DND-41 (cell line): ENCODE measurements at regions not wholly inside any gene's neighbourhood (a gene's known extent, or its start where the extent isn't known, plus 50 kb on each side); places are given as distances from the start of the nearest gene placed in this dataset.

Source experiments
- ATAC-seq: fragments of 200-7000 bp; cut with Tn5 transposase; 3 replicates; pipeline ENCODE4 v1.9.1; 2021; ENCODE audit warnings: low read depth; ENCODE audit not compliant: insufficient read depth
- DNase-seq: peaks from one replicate; pipeline ENCODE4 v3.0.0-alpha.2; 2020
- H2AFZ ChIP-seq: 2 replicates; pipeline ENCODE4 v1.6.0; 2012; ENCODE audit warnings: low read depth, low read length
- H3K27ac ChIP-seq: 2 replicates; pipeline ENCODE4 v1.5.1; 2012; ENCODE audit warnings: low read length, inconsistent platforms
- H3K27me3 ChIP-seq: fragments of 200-600 bp; sonication (generic); 2 replicates; pipeline ENCODE4 v1.6.0; 2012; ENCODE audit warnings: low read length, mild to moderate bottlenecking, inconsistent platforms; ENCODE audit not compliant: insufficient read depth, poor library complexity
- H3K36me3 ChIP-seq: 2 replicates; pipeline ENCODE4 v1.5.1; 2012; ENCODE audit warnings: low read length, inconsistent platforms; ENCODE audit not compliant: insufficient read depth
- H3K4me1 ChIP-seq: 2 replicates; pipeline ENCODE4 v1.5.1; 2012; ENCODE audit warnings: mild to moderate bottlenecking, low read length; ENCODE audit not compliant: insufficient read depth
- H3K4me2 ChIP-seq: 2 replicates; pipeline ENCODE4 v1.6.0; 2012; ENCODE audit warnings: mild to moderate bottlenecking, moderate library complexity, low read length, inconsistent platforms; ENCODE audit not compliant: insufficient read depth
- H3K4me3 ChIP-seq, 2 experiments: fragments of 200-600 bp in 1 of 2; shearing (Covaris generic) in 1 of 2; 2 replicates each; pipeline ENCODE4 v1.5.1; 2012 to 2016; ENCODE audit warnings: inconsistent platforms in 2 of 2, low read length in 2 of 2, mild to moderate bottlenecking in 2 of 2, low read depth in 1 of 2, moderate library complexity in 1 of 2
- H3K79me2 ChIP-seq: 2 replicates; pipeline ENCODE4 v1.6.0; 2012; ENCODE audit warnings: low read length, inconsistent platforms; ENCODE audit not compliant: insufficient read depth
- H3K9ac ChIP-seq: 2 replicates; pipeline ENCODE4 v1.6.0; 2012; ENCODE audit warnings: low read depth, mild to moderate bottlenecking, inconsistent platforms, low read length, moderate library complexity
- H3K9me3 ChIP-seq: 2 replicates; pipeline ENCODE4 v1.5.1; 2012; ENCODE audit warnings: low read length, moderate library complexity, mild to moderate bottlenecking, inconsistent platforms; ENCODE audit not compliant: insufficient read depth, severe bottlenecking
- H4K20me1 ChIP-seq: 2 replicates; pipeline ENCODE4 v1.6.0; 2012; ENCODE audit warnings: low read length; ENCODE audit not compliant: insufficient read depth
- CTCF ChIP-seq: IDR thresholded peaks from 2 replicates; pipeline ENCODE4 v1.5.1; 2012; ENCODE audit warnings: borderline replicate concordance, low read length, moderate library complexity, mild to moderate bottlenecking; ENCODE audit not compliant: poor library complexity, severe bottlenecking; ENCODE audit errors: extremely low read depth
- EZH2 ChIP-seq: IDR thresholded peaks from 3 replicates; pipeline ENCODE4 v1.6.1; 2012; ENCODE audit warnings: borderline replicate concordance, low read depth, mild to moderate bottlenecking, moderate library complexity, low read length, inconsistent platforms; ENCODE audit not compliant: severe bottlenecking

DNA sequence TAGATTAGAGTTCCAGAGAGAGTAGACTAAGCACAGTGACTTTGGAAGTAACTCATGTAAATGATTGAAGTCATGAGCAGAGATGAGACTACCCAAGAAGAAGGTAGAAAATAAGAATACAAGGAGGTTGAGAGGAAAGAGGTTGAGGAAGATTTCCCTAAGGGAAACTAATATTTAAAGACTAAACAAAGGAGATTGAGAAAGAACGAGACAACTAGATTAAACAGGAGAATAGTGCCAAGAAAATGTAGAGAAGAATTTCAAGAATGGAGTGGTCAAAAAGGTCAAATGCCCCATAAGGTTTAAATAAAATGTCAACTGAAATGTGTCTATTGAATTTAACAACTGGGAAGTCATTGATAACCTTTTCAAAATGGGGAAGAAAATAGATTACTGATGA lies 59.0 kb downstream of the RPS29 start:
- TF ChIP-seq EZH2 (no peak), CTCF (no peak)
- H3K27ac ChIP-seq: no peak overlapping the region
- no peak overlapping the region for H3K9ac ChIP-seq
- H3K9me3 ChIP-seq: no peaks in the 10 kb centered on the region
- H3K4me1 ChIP-seq: no peaks in the 10 kb centered on the region
- H2AFZ ChIP-seq: no peak overlapping the region
- H3K36me3 ChIP-seq: no peaks in the 10 kb centered on the region
- no peak for ATAC-seq
- H3K4me3 ChIP-seq: no peak overlapping the region
- H3K4me2 ChIP-seq: no peak overlapping the region
- H4K20me1 ChIP-seq: no peaks in the 10 kb centered on the region
- no peaks in the 10 kb centered on the region for H3K27me3 ChIP-seq
- no peak for DNase-seq
- no peaks in the 10 kb centered on the region for H3K79me2 ChIP-seq

- no peaks in the 10 kb centered on the region for H3K79me2 ChIP-seq
- no peak overlapping the region for H3K9ac ChIP-seq
- H2AFZ ChIP-seq: no peak overlapping the region
- H3K9me3 ChIP-seq: no peaks in the 10 kb centered on the region
- no peak overlapping the region for H3K4me3 ChIP-seq
- H3K27me3 ChIP-seq: no peaks in the 10 kb centered on the region
- H4K20me1 ChIP-seq: no peaks in the 10 kb centered on the region
- ATAC-seq: no peak
- no peak overlapping the region for H3K27ac ChIP-seq
- no peaks in the 10 kb centered on the region for H3K4me1 ChIP-seq
- TF ChIP-seq CTCF: no peak
- no peak for TF ChIP-seq EZH2
- DNase-seq: no peak
- no peak overlapping the region for H3K4me2 ChIP-seq
- no peaks in the 10 kb centered on the region for H3K36me3 ChIP-seq
These were observed 60.1 kb downstream of the RPS29 start for GRCh38 chr14:49526101-49526500.

GRCh38 chr14:49516286-49516685 lies 69.9 kb downstream of the RPS29 start:
- Histone ChIP-seq H4K20me1 (no peaks in the 10 kb centered on the region), H3K27me3 (peaks cover 7% of the 10 kb centered on the region), H3K4me1 (no peaks in the 10 kb centered on the region), H2AFZ (no peak overlapping the region), H3K36me3 (no peaks in the 10 kb centered on the region), H3K9me3 (no peaks in the 10 kb centered on the region), H3K4me3 (no peak overlapping the region), H3K79me2 (no peaks in the 10 kb centered on the region), H3K4me2 (no peak overlapping the region), H3K9ac (no peak overlapping the region), H3K27ac (no peak overlapping the region)
- ATAC-seq (no peak), DNase-seq (no peak)
- TF ChIP-seq EZH2: no peak
- TF ChIP-seq CTCF: no peak

- Histone ChIP-seq H3K36me3 (no peaks in the 10 kb centered on the region), H4K20me1 (no peaks in the 10 kb centered on the region), H3K27ac (no peak overlapping the region), H3K79me2 (no peaks in the 10 kb centered on the region), H3K9me3 (no peaks in the 10 kb centered on the region), H3K9ac (no peak overlapping the region), H3K4me1 (no peaks in the 10 kb centered on the region), H2AFZ (no peak overlapping the region), H3K4me3 (no peak overlapping the region), H3K4me2 (no peak overlapping the region), H3K27me3 (no peaks in the 10 kb centered on the region)
- ATAC-seq (no peak), DNase-seq (no peak)
- TF ChIP-seq EZH2: no peak
- TF ChIP-seq CTCF: no peak
These were observed 73.6 kb downstream of the RPS29 start for GRCh38 chr14:49512571-49512970.
